IPS-20b (cell line): ENCODE measurements at regions not wholly inside any gene's neighbourhood (a gene's known extent, or its start where the extent isn't known, plus 50 kb on each side); places are given as distances from the start of the nearest gene placed in this dataset.
"Not testable (repeated sequence)": the region's sequence is repeated elsewhere in the genome, so short reads cannot be mapped to it uniquely, and the experiment has no call there.

Source experiments
- H3K27ac ChIP-seq: one replicate; pipeline ENCODE4 v1.5.1; 2013; ENCODE audit warnings: low read length
- H3K27me3 ChIP-seq: 2 replicates; pipeline ENCODE4 v1.6.1; 2013; ENCODE audit warnings: mild to moderate bottlenecking, low read length, inconsistent platforms; ENCODE audit not compliant: insufficient read depth
- H3K36me3 ChIP-seq: 2 replicates; pipeline ENCODE4 v1.6.1; 2013; ENCODE audit warnings: low read depth, mild to moderate bottlenecking, inconsistent platforms, low read length, moderate library complexity; ENCODE audit not compliant: insufficient read depth
- H3K4me1 ChIP-seq: 2 replicates; pipeline ENCODE4 v1.6.1; 2013; ENCODE audit warnings: mild to moderate bottlenecking, control low read depth, inconsistent platforms, low read length, moderate library complexity; ENCODE audit not compliant: insufficient read depth
- H3K4me3 ChIP-seq: 2 replicates; pipeline ENCODE4 v1.5.1; 2013; ENCODE audit warnings: mild to moderate bottlenecking, low read length, inconsistent platforms
- H3K9ac ChIP-seq: 2 replicates; pipeline ENCODE4 v1.6.1; 2013; ENCODE audit warnings: low read depth, mild to moderate bottlenecking, inconsistent platforms, low read length, moderate library complexity
- H3K9me3 ChIP-seq: 2 replicates; pipeline ENCODE4 v1.6.1; 2013; ENCODE audit warnings: mild to moderate bottlenecking, low read depth, low read length, inconsistent platforms; ENCODE audit not compliant: insufficient read depth

- no peak overlapping the region for H3K9ac ChIP-seq
- no peaks in the 10 kb centered on the region for H3K9me3 ChIP-seq
- no peaks in the 10 kb centered on the region for H3K4me1 ChIP-seq
- H3K36me3 ChIP-seq, result no peaks in the 10 kb centered on the region
- H3K27ac ChIP-seq, result no peak overlapping the region
- H3K4me3 ChIP-seq, result no peak overlapping the region
- H3K27me3 ChIP-seq, result no peaks in the 10 kb centered on the region
Measured at GRCh38 chr9:90198956-90199355, 443.7 kb downstream of the DIRAS2 start.

GRCh38 chr9:90201766-90202165, 440.9 kb downstream of the DIRAS2 start:
- Histone ChIP-seq H3K4me3 (no peak overlapping the region), H3K27ac (no peak overlapping the region), H3K27me3 (no peaks in the 10 kb centered on the region), H3K9me3 (no peaks in the 10 kb centered on the region), H3K36me3 (no peaks in the 10 kb centered on the region), H3K4me1 (no peaks in the 10 kb centered on the region), H3K9ac (no peak overlapping the region)

- no peaks in the 10 kb centered on the region for H3K27me3 ChIP-seq
- H3K4me3 ChIP-seq, result no peak overlapping the region
- H3K27ac ChIP-seq, result no peak overlapping the region
- H3K36me3 ChIP-seq, result no peaks in the 10 kb centered on the region
- H3K9ac ChIP-seq, result no peak overlapping the region
- H3K4me1 ChIP-seq, result no peaks in the 10 kb centered on the region
- H3K9me3 ChIP-seq, result no peaks in the 10 kb centered on the region
Measured at GRCh38 chr9:90204128-90204831, 438.3 kb downstream of the DIRAS2 start.

- not testable (repeated sequence) for H3K4me3 ChIP-seq, H3K27me3 ChIP-seq, H3K9ac ChIP-seq, H3K36me3 ChIP-seq, H3K27ac ChIP-seq, H3K4me1 ChIP-seq, H3K9me3 ChIP-seq
Measured at GRCh38 chr9:90213045-90213444, 429.6 kb downstream of the DIRAS2 start.

GRCh38 chr9:90219548-90220118, 423.0 kb downstream of the DIRAS2 start:
- 0 out of 2 replicates have a peak, but pooled peaks cover 5% of the 10 kb centered on the region for H3K27me3 ChIP-seq
- H3K9me3 ChIP-seq, result no peaks in the 10 kb centered on the region
- H3K9ac ChIP-seq, result peak overlapping the region; percentile 56; the same call in 1 of the 2 replicates
- H3K4me1 ChIP-seq, result no peaks in the 10 kb centered on the region
- H3K4me3 ChIP-seq, result peak overlapping the region; percentile 71
- H3K36me3 ChIP-seq, result no peaks in the 10 kb centered on the region
- H3K27ac ChIP-seq, result no peak overlapping the region

GRCh38 chr9:90221899-90222298, 420.7 kb downstream of the DIRAS2 start:
- H3K4me1 ChIP-seq, H3K9ac ChIP-seq, H3K9me3 ChIP-seq, H3K4me3 ChIP-seq, H3K27ac ChIP-seq, H3K36me3 ChIP-seq, H3K27me3 ChIP-seq: not testable (repeated sequence)

- not testable (repeated sequence) for H3K27ac ChIP-seq, H3K9ac ChIP-seq, H3K36me3 ChIP-seq, H3K4me1 ChIP-seq, H3K4me3 ChIP-seq, H3K9me3 ChIP-seq, H3K27me3 ChIP-seq
Measured at GRCh38 chr9:90226839-90227338, 415.7 kb downstream of the DIRAS2 start.

GRCh38 chr9:90233081-90233480, 409.5 kb downstream of the DIRAS2 start:
- not testable (repeated sequence) for H3K9me3 ChIP-seq, H3K27me3 ChIP-seq, H3K36me3 ChIP-seq, H3K27ac ChIP-seq, H3K4me3 ChIP-seq, H3K9ac ChIP-seq, H3K4me1 ChIP-seq

- H3K4me1 ChIP-seq, result no peaks in the 10 kb centered on the region
- H3K9ac ChIP-seq, result no peak overlapping the region
- H3K27me3 ChIP-seq, result no peaks in the 10 kb centered on the region
- no peak overlapping the region for H3K4me3 ChIP-seq
- H3K9me3 ChIP-seq, result no peaks in the 10 kb centered on the region
- no peaks in the 10 kb centered on the region for H3K36me3 ChIP-seq
- no peak overlapping the region for H3K27ac ChIP-seq
Measured at GRCh38 chr9:90240541-90240940, 402.1 kb downstream of the DIRAS2 start.

GRCh38 chr9:90245661-90246060, 397.0 kb downstream of the DIRAS2 start:
- no peaks in the 10 kb centered on the region for H3K9me3 ChIP-seq
- H3K27me3 ChIP-seq, result no peaks in the 10 kb centered on the region
- no peak overlapping the region for H3K27ac ChIP-seq
- no peak overlapping the region for H3K9ac ChIP-seq
- H3K4me3 ChIP-seq, result no peak overlapping the region
- no peaks in the 10 kb centered on the region for H3K36me3 ChIP-seq
- no peaks in the 10 kb centered on the region; the same call in 1 of the 2 replicates for H3K4me1 ChIP-seq

- H3K4me1 ChIP-seq, result no peaks in the 10 kb centered on the region; the same call in 1 of the 2 replicates
- H3K27me3 ChIP-seq, result no peaks in the 10 kb centered on the region
- no peak overlapping the region for H3K9ac ChIP-seq
- H3K9me3 ChIP-seq, result 0 out of 2 replicates have a peak, but pooled peaks cover 3% of the 10 kb centered on the region
- H3K36me3 ChIP-seq, result no peaks in the 10 kb centered on the region
- H3K27ac ChIP-seq, result no peak overlapping the region
- H3K4me3 ChIP-seq, result no peak overlapping the region
Measured at GRCh38 chr9:90249094-90249493, 393.5 kb downstream of the DIRAS2 start.

GRCh38 chr9:90251316-90251715, 391.3 kb downstream of the DIRAS2 start:
- Histone ChIP-seq H3K36me3 (no peaks in the 10 kb centered on the region), H3K9me3 (0 out of 2 replicates have a peak, but pooled peaks cover 3% of the 10 kb centered on the region), H3K9ac (no peak overlapping the region), H3K27me3 (no peaks in the 10 kb centered on the region), H3K27ac (no peak overlapping the region), H3K4me1 (no peaks in the 10 kb centered on the region; the same call in 1 of the 2 replicates), H3K4me3 (no peak overlapping the region)
